ELF-1 (cell line): ENCODE measurements at regions not wholly inside any gene's neighbourhood (a gene's known extent, or its start where the extent isn't known, plus 50 kb on each side); places are given as distances from the start of the nearest gene placed in this dataset.
"Not testable (repeated sequence)": the region's sequence is repeated elsewhere in the genome, so short reads cannot be mapped to it uniquely, and the experiment has no call there.

Source experiments
- DNase-seq: peaks from one replicate; pipeline ENCODE4 v3.0.0-alpha.2; 2016; ENCODE audit warnings: low read depth, low spot score

DNA sequence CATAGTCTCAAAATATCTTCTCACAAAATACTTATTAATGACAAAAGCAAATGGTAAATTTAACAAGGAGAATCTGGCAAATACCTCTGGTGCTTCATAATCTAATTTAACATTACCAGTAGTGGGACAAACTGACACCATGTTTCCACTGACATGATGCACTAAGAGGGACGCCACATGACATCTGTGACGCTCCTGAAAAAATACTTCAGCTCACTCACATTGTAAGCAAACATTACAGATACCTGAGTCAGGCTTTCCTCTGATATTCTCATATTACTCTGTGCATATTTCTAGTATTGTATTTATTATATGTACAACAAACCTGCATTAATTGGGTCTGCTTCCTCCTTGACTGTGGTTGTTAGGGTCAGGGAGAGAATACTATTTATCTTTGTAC lies 56.7 kb upstream of the OSMR start:
- no peak for DNase-seq

DNA sequence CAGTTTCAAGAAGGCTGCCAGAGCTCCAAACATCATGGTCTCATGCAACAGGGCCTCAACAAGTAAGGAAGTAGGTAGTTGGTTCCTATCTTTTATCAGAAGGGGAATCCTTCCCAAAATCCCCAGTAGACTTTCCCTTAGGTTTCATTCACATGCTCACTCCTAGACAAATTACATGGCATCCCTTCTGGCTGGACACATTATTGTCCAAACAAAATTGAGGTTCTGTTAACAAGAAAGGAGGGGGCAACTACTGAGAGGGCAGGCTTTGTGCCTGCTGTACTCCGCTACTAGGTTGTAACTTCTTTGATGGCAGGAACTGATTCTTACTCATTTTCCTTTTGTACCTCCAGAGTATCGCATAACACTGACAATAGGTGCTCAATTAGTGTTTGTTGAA lies 56.0 kb upstream of the OSMR start:
- no peak for DNase-seq

DNA sequence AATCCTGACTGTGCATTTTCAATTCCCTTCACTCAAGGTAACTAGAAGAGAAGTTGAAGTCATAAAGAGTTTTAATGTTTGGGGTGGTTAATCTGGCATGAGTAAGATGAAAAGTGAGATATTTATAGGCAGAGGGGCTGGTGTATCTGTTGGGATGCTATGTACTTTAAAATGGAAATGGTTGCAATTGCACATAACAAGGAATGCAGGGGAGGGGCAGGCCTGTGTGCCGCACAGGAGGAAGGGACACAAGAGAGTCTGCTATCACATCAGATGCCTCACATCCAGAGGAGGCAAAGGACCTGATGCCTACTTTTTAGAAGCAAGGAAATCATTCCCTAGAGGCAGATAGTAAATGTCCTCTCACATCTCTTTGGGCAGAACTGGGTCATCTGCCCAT lies 55.5 kb upstream of the OSMR start:
- no peak for DNase-seq

DNA sequence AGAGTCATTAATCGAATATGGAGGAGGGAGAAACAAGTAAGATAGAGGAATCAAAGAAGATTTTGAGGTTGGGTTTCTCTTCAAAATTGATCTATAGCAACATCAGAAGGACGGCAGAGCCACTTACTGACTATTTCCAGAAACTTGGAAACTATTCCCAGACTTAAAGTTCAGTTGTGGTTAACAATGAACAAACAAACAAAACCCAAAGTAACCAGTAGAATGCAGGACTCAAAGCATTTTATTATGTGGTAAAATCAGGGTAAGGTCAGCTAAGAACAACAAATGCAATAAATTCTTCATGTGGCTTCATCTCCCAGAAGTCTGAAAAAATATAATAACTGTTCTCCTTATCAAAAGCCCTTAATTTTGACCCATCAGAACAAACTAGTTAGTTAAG lies 54.9 kb upstream of the OSMR start:
- no peak for DNase-seq

DNA sequence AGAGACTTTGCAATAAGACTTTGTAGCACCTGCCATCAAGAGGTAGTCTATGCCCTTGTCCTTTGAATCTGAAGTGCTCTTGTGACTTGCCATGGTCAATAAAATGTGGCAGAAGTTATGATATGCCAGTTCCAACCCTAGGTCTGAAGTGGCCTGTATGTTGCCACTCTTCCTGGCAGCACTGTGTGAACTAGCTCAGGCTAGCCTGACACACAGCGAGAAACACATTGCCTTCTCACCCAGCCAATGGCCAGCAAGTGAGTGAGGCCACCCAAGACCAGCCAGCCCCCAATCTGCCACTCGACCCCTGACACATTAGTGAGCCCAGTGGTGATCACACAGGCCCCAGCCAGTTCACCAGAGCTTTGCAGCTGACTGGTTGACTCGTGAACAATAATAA lies 52.7 kb upstream of the OSMR start:
- DNase-seq, result no peak

DNA sequence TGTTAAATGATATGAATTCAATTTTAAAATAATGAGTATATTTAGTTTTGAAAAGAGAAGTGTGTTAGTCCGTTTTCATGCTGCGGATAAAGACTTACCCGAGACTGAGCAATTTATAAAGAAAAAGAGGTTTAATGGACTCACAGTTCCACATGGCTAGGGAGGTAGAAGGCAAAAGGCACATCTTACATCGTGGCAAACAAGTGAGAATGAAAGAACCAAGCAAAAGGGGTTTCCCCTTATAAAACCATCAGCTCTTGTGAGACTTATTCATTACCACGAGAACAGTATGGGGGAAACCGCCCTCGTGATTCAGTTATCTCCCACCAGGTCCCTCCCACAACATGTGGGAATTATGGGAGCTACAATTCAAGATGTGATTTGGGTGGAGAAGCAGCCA lies 51.8 kb upstream of the OSMR start:
- not testable (repeated sequence) for DNase-seq

DNA sequence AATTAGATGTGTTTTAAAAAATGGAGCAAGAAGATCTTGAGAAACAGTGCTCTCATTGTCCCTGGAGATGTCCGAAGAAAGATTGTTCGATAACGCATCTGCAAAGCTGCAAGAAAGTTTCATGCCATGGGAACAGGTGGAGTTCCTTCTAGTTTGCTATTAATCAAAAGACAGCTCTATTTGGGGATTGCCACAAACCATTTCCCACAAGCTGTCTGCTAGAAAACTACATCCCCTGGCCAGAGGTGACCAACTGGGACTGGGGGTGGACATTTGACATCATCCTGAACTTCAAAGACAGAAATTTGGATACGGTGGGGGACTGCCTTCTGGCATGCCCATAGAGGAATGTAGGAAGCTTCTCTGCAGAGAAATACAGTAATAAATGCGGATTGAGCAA lies 50.8 kb upstream of the OSMR start:
- no peak for DNase-seq

DNA sequence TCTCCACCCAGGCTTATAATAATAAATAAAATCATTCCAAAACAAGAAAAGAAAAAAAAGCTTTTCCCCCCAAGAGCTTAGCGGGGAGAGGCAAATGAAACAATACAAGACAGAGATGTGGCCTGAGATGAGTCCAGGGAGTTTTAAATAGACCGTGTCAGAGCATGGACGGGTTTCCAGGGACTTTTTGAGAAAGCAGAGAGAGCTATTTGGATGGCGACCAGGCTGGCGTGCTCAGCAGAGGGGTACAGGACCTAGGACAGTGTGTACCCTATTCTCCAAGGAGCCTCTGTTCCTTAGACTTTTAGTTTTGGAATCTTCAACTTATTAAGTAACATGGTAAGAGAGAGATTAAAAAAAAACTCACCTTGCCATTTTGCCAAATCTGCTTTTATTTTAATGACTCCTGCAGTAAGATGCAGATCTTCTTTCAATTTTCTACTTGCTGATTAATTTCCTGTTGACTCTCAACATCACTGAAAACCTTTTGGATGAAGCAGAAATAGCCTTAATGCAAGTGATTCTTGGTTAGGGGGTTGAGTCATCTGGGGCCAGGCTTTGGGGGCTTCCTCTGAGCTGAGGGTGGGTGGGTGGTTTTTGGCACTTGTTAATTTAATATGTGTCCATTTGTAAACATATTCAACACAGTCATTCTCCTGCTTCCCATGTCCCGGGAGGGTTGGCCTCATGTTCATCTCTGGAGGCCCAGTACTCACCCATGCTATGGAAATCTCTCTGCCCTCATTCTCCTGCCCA lies 49.6 kb upstream of the OSMR start:
- DNase-seq, result no peak
